AG09309 (cell line): ENCODE measurements at regions not wholly inside any gene's neighbourhood (a gene's known extent, or its start where the extent isn't known, plus 50 kb on each side); places are given as distances from the start of the nearest gene placed in this dataset.
"Not testable (repeated sequence)": the region's sequence is repeated elsewhere in the genome, so short reads cannot be mapped to it uniquely, and the experiment has no call there.

ENCODE experiments used
- DNase-seq: peaks from one replicate; pipeline ENCODE4 v3.0.0-alpha.2; 2010; ENCODE audit warnings: low read depth
- H3K4me3 ChIP-seq: 2 replicates; pipeline ENCODE4 v1.5.1; 2011; ENCODE audit warnings: mild to moderate bottlenecking, low read depth, low read length, moderate library complexity; ENCODE audit not compliant: control insufficient read depth
- CTCF ChIP-seq: IDR thresholded peaks from 2 replicates; pipeline ENCODE4 v1.5.1; 2011; ENCODE audit warnings: mild to moderate bottlenecking, low read depth, low read length, inconsistent platforms; ENCODE audit not compliant: insufficient read depth, control insufficient read depth; ENCODE audit errors: missing control alignments

- no peak for DNase-seq
- H3K4me3 ChIP-seq: no peak overlapping the region
- TF ChIP-seq CTCF: no peak
These were observed 94.4 kb upstream of the FAM174B start for GRCh38 chr15:92749946-92750345.

GRCh38 chr15:92751528-92751927, 96.0 kb upstream of the FAM174B start:
- no peak overlapping the region for H3K4me3 ChIP-seq
- no peak for DNase-seq
- no peak for TF ChIP-seq CTCF

GRCh38 chr15:92753591-92753990, 98.0 kb upstream of the FAM174B start:
- no peak overlapping the region for H3K4me3 ChIP-seq
- TF ChIP-seq CTCF: no peak
- no peak for DNase-seq

GRCh38 chr15:92763459-92763858, 107.9 kb upstream of the FAM174B start:
- DNase-seq: no peak
- no peak overlapping the region for H3K4me3 ChIP-seq
- no peak for TF ChIP-seq CTCF

GRCh38 chr15:92768131-92768530, 112.6 kb upstream of the FAM174B start:
- not testable (repeated sequence) for H3K4me3 ChIP-seq, DNase-seq

GRCh38 chr15:92770641-92771040, 115.1 kb upstream of the FAM174B start:
- no peak for DNase-seq
- H3K4me3 ChIP-seq: no peak overlapping the region
- no peak for TF ChIP-seq CTCF

- no peak for DNase-seq
- no peak for TF ChIP-seq CTCF
- H3K4me3 ChIP-seq: no peak overlapping the region
These were observed 116.5 kb upstream of the FAM174B start for GRCh38 chr15:92772061-92772460.
